ENCODE measurements at regions not wholly inside any gene's neighbourhood (a gene's known extent, or its start where the extent isn't known, plus 50 kb on each side); places are given as distances from the start of the nearest gene placed in this dataset.

DNA sequence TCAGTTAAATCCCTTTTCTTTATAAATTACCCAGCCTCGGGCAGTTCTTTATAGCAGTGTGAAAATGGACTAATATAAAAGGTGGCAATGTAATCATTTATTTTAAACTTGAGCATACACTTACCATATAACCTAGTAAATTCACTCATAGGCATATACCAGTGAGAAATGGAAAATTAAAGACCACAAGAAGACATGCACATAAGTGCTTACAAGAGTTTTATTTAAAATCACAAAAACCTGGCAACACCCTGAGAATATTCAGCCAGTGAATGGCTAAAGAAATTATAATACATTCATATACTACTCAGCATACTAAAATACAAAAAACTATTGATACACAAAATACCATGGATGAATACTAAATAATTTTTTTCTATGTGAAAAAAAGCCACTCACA, 1017.5 kb upstream of the TMEM132C start:
- H2BK15ac ChIP-seq (ENCODE audit: low read length), result no peak overlapping the region
- no peak overlapping the region for H3K27ac ChIP-seq (replicated peaks; ENCODE audit: low read length)
- no peak overlapping the region for H2BK5ac ChIP-seq (ENCODE audit: low read length)
- no peak overlapping the region for H4K8ac ChIP-seq (ENCODE audit: low read depth, low read length)
- no peaks in the 10 kb centered on the region for H3K36me3 ChIP-seq (replicated peaks in 1 of 2; ENCODE audit: control insufficient read depth in 2 of 2, insufficient read depth in 2 of 2, low read length in 2 of 2)
- WGBS, 2 donors (ENCODE audit: extremely low coverage in 2 of 2, insufficient read length in 2 of 2, insufficient replicate concordance in 1 of 2), result no CpG with 5 or more reads among the region's 1 CpG
- H3K18ac ChIP-seq (ENCODE audit: low read length), result no peak overlapping the region
- no peaks in the 10 kb centered on the region for H3K27me3 ChIP-seq (ENCODE audit: control insufficient read depth in 3 of 3, insufficient read depth in 3 of 3, low read depth in 1 of 3, low read length in 3 of 3)
- no peaks in the 10 kb centered on the region for H3K79me1 ChIP-seq (ENCODE audit: low read depth, low read length)
- no peak overlapping the region for H2AK5ac ChIP-seq (ENCODE audit: low read depth, low read length)
- H3K4me3 ChIP-seq (ENCODE audit: low read length in 2 of 2), result no peak overlapping the region
- H3K23ac ChIP-seq (ENCODE audit: low read depth, low read length, poor library complexity), result no peak overlapping the region
- no peaks in the 10 kb centered on the region for H3K4me1 ChIP-seq (ENCODE audit: control insufficient read depth in 2 of 2, insufficient read depth in 1 of 2, low read depth in 1 of 2, low read length in 2 of 2)
- H2AFZ ChIP-seq (ENCODE audit: low read length), result no peak overlapping the region
- H4K91ac ChIP-seq (ENCODE audit: low read depth, low read length, poor library complexity), result no peak overlapping the region
- no peak overlapping the region for H2BK12ac ChIP-seq (ENCODE audit: low read length)
- H2BK120ac ChIP-seq (ENCODE audit: low read depth, low read length), result no peak overlapping the region
- no peak overlapping the region for H3K14ac ChIP-seq (ENCODE audit: low read length)
- no peak overlapping the region for H3K4me2 ChIP-seq (ENCODE audit: insufficient read depth, low read length, poor library complexity, severe bottlenecking)
- H3K4ac ChIP-seq (ENCODE audit: low read length), result no peak overlapping the region
- H3K9me3 ChIP-seq (replicated peaks in 1 of 2; ENCODE audit: control insufficient read depth in 2 of 2, insufficient read depth in 1 of 2, low read depth in 1 of 2, low read length in 2 of 2), result no peaks in the 10 kb centered on the region
- no peak for DNase-seq (ENCODE audit: low spot score)
- H3K9ac ChIP-seq (ENCODE audit: low read depth, low read length, poor library complexity), result no peak overlapping the region

DNA sequence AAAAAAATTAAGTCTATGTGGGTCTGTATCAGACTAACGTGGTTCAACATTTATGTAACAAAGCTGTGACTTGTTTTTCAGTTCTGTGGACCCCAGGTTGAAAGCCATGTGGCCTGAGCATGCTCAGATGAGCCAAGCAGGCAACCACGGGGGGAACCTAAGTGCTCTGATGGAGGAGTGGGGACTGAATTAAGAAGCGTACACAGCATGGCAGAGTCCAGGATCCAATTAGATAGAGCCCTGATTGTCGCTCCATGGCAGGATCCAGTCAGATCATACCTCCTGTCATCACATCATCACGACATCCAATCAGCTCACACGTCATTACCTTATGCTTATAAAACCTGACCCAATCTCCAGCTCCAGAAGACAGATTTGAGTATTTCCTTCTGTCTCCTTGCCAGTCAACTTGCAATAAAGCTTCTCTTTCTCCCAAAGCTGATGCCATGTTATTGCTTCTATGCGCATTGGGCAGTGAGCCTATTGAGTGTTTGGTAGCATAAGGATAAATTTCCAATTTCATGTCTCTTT, 1013.1 kb upstream of the TMEM132C start:
- no peak overlapping the region for H3K14ac ChIP-seq (ENCODE audit: low read length)
- no peaks in the 10 kb centered on the region for H3K27me3 ChIP-seq (ENCODE audit: control insufficient read depth in 3 of 3, insufficient read depth in 3 of 3, low read depth in 1 of 3, low read length in 3 of 3)
- no peak overlapping the region for H2AK5ac ChIP-seq (ENCODE audit: low read depth, low read length)
- no peak overlapping the region for H3K27ac ChIP-seq (replicated peaks; ENCODE audit: low read length)
- H2BK120ac ChIP-seq (ENCODE audit: low read depth, low read length), result no peak overlapping the region
- H4K91ac ChIP-seq (ENCODE audit: low read depth, low read length, poor library complexity), result no peak overlapping the region
- no peak overlapping the region for H3K4me2 ChIP-seq (ENCODE audit: insufficient read depth, low read length, poor library complexity, severe bottlenecking)
- no peak overlapping the region for H2BK5ac ChIP-seq (ENCODE audit: low read length)
- no peaks in the 10 kb centered on the region for H3K9me3 ChIP-seq (replicated peaks in 1 of 2; ENCODE audit: control insufficient read depth in 2 of 2, insufficient read depth in 1 of 2, low read depth in 1 of 2, low read length in 2 of 2)
- no CpG with 5 or more reads among the region's 7 CpGs for WGBS, 2 donors (ENCODE audit: extremely low coverage in 2 of 2, insufficient read length in 2 of 2, insufficient replicate concordance in 1 of 2)
- H2AFZ ChIP-seq (ENCODE audit: low read length), result no peak overlapping the region
- no peak overlapping the region for H3K23ac ChIP-seq (ENCODE audit: low read depth, low read length, poor library complexity)
- no peak overlapping the region for H2BK15ac ChIP-seq (ENCODE audit: low read length)
- no peak overlapping the region for H4K8ac ChIP-seq (ENCODE audit: low read depth, low read length)
- no peak for DNase-seq (ENCODE audit: low spot score)
- no peaks in the 10 kb centered on the region for H3K4me1 ChIP-seq (ENCODE audit: control insufficient read depth in 2 of 2, insufficient read depth in 1 of 2, low read depth in 1 of 2, low read length in 2 of 2)
- H2BK12ac ChIP-seq (ENCODE audit: low read length), result no peak overlapping the region
- H3K4me3 ChIP-seq (ENCODE audit: low read length in 2 of 2), result no peak overlapping the region
- H3K79me1 ChIP-seq (ENCODE audit: low read depth, low read length), result no peaks in the 10 kb centered on the region
- no peaks in the 10 kb centered on the region for H3K36me3 ChIP-seq (replicated peaks in 1 of 2; ENCODE audit: control insufficient read depth in 2 of 2, insufficient read depth in 2 of 2, low read length in 2 of 2)
- no peak overlapping the region for H3K9ac ChIP-seq (ENCODE audit: low read depth, low read length, poor library complexity)
- no peak overlapping the region for H3K18ac ChIP-seq (ENCODE audit: low read length)
- H3K4ac ChIP-seq (ENCODE audit: low read length), result no peak overlapping the region

DNA sequence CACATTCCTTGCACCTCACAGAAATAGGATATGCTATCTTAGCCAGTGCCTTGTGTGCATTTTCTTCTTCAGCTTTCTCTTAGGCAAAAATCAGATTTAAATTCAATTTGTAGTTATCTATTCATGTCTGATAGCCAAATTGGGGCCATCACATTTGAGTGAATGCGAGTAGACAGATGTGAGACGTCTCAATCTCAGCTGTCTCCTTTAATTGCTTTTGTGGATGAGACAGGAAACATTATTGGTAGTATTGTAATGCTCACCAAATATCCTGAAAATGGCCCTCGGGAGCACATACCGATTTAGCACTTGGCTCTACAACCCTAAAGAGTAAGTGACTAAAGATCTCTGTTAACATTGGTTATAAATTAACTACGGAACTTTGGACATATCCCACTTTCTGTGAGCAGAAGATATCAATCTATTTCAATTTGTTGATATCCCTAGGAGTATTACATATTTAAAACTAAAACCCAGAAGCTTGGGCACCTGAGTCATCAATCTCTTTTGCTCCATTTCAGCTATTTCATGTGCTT, 1012.5 kb upstream of the TMEM132C start:
- Histone ChIP-seq H2BK12ac (ENCODE audit: low read length) (no peak overlapping the region), H3K4me3 (ENCODE audit: low read length in 2 of 2) (no peak overlapping the region), H3K4ac (ENCODE audit: low read length) (no peak overlapping the region), H4K8ac (ENCODE audit: low read depth, low read length) (no peak overlapping the region), H3K9ac (ENCODE audit: low read depth, low read length, poor library complexity) (no peak overlapping the region), H3K36me3 (replicated peaks in 1 of 2; ENCODE audit: control insufficient read depth in 2 of 2, insufficient read depth in 2 of 2, low read length in 2 of 2) (no peaks in the 10 kb centered on the region), H3K27me3 (ENCODE audit: control insufficient read depth in 3 of 3, insufficient read depth in 3 of 3, low read depth in 1 of 3, low read length in 3 of 3) (no peaks in the 10 kb centered on the region), H3K14ac (ENCODE audit: low read length) (no peak overlapping the region), H2BK5ac (ENCODE audit: low read length) (no peak overlapping the region), H2BK15ac (ENCODE audit: low read length) (no peak overlapping the region), H3K23ac (ENCODE audit: low read depth, low read length, poor library complexity) (no peak overlapping the region), H3K18ac (ENCODE audit: low read length) (no peak overlapping the region), H3K4me2 (ENCODE audit: insufficient read depth, low read length, poor library complexity, severe bottlenecking) (no peak overlapping the region), H2AK5ac (ENCODE audit: low read depth, low read length) (no peak overlapping the region), H4K91ac (ENCODE audit: low read depth, low read length, poor library complexity) (no peak overlapping the region), H3K4me1 (ENCODE audit: control insufficient read depth in 2 of 2, insufficient read depth in 1 of 2, low read depth in 1 of 2, low read length in 2 of 2) (no peaks in the 10 kb centered on the region), H3K27ac (replicated peaks; ENCODE audit: low read length) (no peak overlapping the region), H3K9me3 (replicated peaks in 1 of 2; ENCODE audit: control insufficient read depth in 2 of 2, insufficient read depth in 1 of 2, low read depth in 1 of 2, low read length in 2 of 2) (no peaks in the 10 kb centered on the region), H2BK120ac (ENCODE audit: low read depth, low read length) (no peak overlapping the region), H3K79me1 (ENCODE audit: low read depth, low read length) (no peaks in the 10 kb centered on the region), H2AFZ (ENCODE audit: low read length) (no peak overlapping the region)
- no peak for DNase-seq (ENCODE audit: low spot score)
- no CpG with 5 or more reads among the region's 5 CpGs for WGBS, 2 donors (ENCODE audit: extremely low coverage in 2 of 2, insufficient read length in 2 of 2, insufficient replicate concordance in 1 of 2)

DNA sequence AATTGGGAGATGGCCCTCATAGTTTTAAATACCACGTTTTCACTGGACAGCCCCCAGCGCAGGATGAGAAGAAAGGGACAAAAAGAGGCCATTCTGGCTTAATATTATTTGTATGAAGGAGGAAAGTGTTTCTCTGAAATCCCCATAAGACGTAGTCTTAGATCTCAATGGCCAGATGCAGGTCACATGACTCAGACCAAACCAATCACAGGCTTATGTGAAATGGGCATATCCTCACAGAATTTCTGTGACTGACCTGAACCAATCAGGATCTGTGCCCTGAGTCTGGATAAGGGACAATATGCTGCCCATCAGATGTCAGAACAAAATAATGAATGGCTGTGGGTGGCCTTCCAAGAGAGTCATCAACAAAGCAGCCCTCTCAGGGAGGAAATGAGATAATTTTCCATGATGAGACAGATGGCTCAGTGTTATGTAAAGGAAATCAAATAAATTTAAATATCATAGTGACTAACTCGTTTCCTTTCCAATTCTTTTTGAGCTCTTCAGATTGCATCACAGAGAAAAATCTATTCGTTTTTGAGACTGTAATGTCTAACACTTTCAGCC, 1009.5 kb upstream of the TMEM132C start:
- Histone ChIP-seq H2BK5ac (ENCODE audit: low read length) (no peak overlapping the region), H3K4me1 (ENCODE audit: control insufficient read depth in 2 of 2, insufficient read depth in 1 of 2, low read depth in 1 of 2, low read length in 2 of 2) (no peaks in the 10 kb centered on the region), H3K9me3 (replicated peaks in 1 of 2; ENCODE audit: control insufficient read depth in 2 of 2, insufficient read depth in 1 of 2, low read depth in 1 of 2, low read length in 2 of 2) (no peaks in the 10 kb centered on the region), H3K4me3 (ENCODE audit: low read length in 2 of 2) (no peak overlapping the region), H2AFZ (ENCODE audit: low read length) (no peak overlapping the region), H3K36me3 (replicated peaks in 1 of 2; ENCODE audit: control insufficient read depth in 2 of 2, insufficient read depth in 2 of 2, low read length in 2 of 2) (no peaks in the 10 kb centered on the region), H3K23ac (ENCODE audit: low read depth, low read length, poor library complexity) (no peak overlapping the region), H2AK5ac (ENCODE audit: low read depth, low read length) (no peak overlapping the region), H3K14ac (ENCODE audit: low read length) (no peak overlapping the region), H3K4me2 (ENCODE audit: insufficient read depth, low read length, poor library complexity, severe bottlenecking) (no peak overlapping the region), H3K27ac (replicated peaks; ENCODE audit: low read length) (no peak overlapping the region), H3K79me1 (ENCODE audit: low read depth, low read length) (no peaks in the 10 kb centered on the region), H4K8ac (ENCODE audit: low read depth, low read length) (no peak overlapping the region), H3K27me3 (ENCODE audit: control insufficient read depth in 3 of 3, insufficient read depth in 3 of 3, low read depth in 1 of 3, low read length in 3 of 3) (no peaks in the 10 kb centered on the region), H3K9ac (ENCODE audit: low read depth, low read length, poor library complexity) (no peak overlapping the region), H2BK120ac (ENCODE audit: low read depth, low read length) (no peak overlapping the region), H2BK15ac (ENCODE audit: low read length) (no peak overlapping the region), H3K4ac (ENCODE audit: low read length) (no peak overlapping the region), H4K91ac (ENCODE audit: low read depth, low read length, poor library complexity) (no peak overlapping the region), H3K18ac (ENCODE audit: low read length) (no peak overlapping the region), H2BK12ac (ENCODE audit: low read length) (no peak overlapping the region)
- WGBS, 2 donors (ENCODE audit: extremely low coverage in 2 of 2, insufficient read length in 2 of 2, insufficient replicate concordance in 1 of 2), result no CpG with 5 or more reads among the region's 5 CpGs
- DNase-seq (ENCODE audit: low spot score), result no peak
